Vagina (tissue), 2 donors: ENCODE measurements at regions not wholly inside any gene's neighbourhood (a gene's known extent, or its start where the extent isn't known, plus 50 kb on each side); places are given as distances from the start of the nearest gene placed in this dataset.

Source experiments
- POLR2A ChIP-seq, 2 donors: fragments of 450-650 bp; IDR thresholded peaks; one replicate each; pipeline ENCODE4 v1.6.1; 2017; ENCODE audit warnings: antibody characterized with exemption in 2 of 2, mild to moderate bottlenecking in 2 of 2, moderate library complexity in 2 of 2
- POLR2AphosphoS5 ChIP-seq, 2 donors: sonication (generic); formaldehyde crosslinking; IDR thresholded peaks; one replicate each; pipeline ENCODE4 v1.9.0; 2017; ENCODE audit warnings: antibody characterized with exemption in 2 of 2, mild to moderate bottlenecking in 2 of 2, low read depth in 1 of 2; ENCODE audit not compliant: insufficient read depth in 1 of 2
- TF ChIP-seq, protein P1 (sequence below), 3 experiments: fragments of 450-650 bp in 2 of 3; fragments of 200-600 bp in 1 of 3; sonication (generic) in 1 of 3; IDR thresholded peaks; one replicate each; pipeline ENCODE4 v1.5.1; 2017 to 2019; ENCODE audit warnings: antibody characterized with exemption in 3 of 3, mild to moderate bottlenecking in 2 of 3, moderate library complexity in 2 of 3

DNA sequence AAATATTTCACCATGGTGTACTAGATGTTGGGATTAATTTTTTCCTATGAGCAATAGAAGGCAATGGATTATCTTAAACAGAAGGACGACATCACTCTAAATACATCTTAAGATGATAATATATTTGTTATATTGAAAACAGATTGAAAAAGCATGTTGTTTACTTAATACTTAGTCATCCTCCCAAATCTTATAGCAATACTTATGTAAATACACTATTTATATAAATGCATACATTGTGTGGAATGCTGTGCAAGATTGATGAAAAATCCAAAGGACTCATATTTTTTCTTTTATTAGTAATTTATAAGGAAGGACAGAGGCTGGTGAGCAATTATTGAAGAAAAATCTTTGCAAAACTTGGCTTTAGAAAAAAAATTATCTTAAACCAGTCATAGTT lies 593.5 kb downstream of the MMUT start:
- TF ChIP-seq, protein P1, sequence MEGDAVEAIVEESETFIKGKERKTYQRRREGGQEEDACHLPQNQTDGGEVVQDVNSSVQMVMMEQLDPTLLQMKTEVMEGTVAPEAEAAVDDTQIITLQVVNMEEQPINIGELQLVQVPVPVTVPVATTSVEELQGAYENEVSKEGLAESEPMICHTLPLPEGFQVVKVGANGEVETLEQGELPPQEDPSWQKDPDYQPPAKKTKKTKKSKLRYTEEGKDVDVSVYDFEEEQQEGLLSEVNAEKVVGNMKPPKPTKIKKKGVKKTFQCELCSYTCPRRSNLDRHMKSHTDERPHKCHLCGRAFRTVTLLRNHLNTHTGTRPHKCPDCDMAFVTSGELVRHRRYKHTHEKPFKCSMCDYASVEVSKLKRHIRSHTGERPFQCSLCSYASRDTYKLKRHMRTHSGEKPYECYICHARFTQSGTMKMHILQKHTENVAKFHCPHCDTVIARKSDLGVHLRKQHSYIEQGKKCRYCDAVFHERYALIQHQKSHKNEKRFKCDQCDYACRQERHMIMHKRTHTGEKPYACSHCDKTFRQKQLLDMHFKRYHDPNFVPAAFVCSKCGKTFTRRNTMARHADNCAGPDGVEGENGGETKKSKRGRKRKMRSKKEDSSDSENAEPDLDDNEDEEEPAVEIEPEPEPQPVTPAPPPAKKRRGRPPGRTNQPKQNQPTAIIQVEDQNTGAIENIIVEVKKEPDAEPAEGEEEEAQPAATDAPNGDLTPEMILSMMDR (IDR thresholded peaks at IDR 0.05) = no peak
- TF ChIP-seq POLR2A (IDR thresholded peaks at IDR 0.05) (no peak), POLR2AphosphoS5 (IDR thresholded peaks at IDR 0.05; ENCODE audit: insufficient read depth in 1 of 2, low read depth in 1 of 2) (no peak)
